HCT116 (cell line): ENCODE measurements at regions not wholly inside any gene's neighbourhood (a gene's known extent, or its start where the extent isn't known, plus 50 kb on each side); places are given as distances from the start of the nearest gene placed in this dataset.

ENCODE experiments used
- CEBPB ChIP-seq: IDR thresholded peaks from 2 replicates; pipeline ENCODE4 v1.6.1; 2012; ENCODE audit warnings: low read depth
- EGR1 ChIP-seq: IDR thresholded peaks from 2 replicates; pipeline ENCODE4 v1.6.1; 2012; ENCODE audit warnings: low read depth
- EZH2 ChIP-seq: fragments of 200-600 bp; sonication (generic); IDR thresholded peaks from 2 replicates; pipeline ENCODE4 v1.6.1; 2017; ENCODE audit warnings: antibody characterized with exemption, mixed run types
- EZH2phosphoT487 ChIP-seq: fragments of 200-600 bp; IDR thresholded peaks from 2 replicates; pipeline ENCODE4 v1.6.1; 2018; ENCODE audit warnings: antibody characterized with exemption, borderline replicate concordance
- JUND ChIP-seq: IDR thresholded peaks from 2 replicates; pipeline ENCODE4 v1.6.1; 2012
- POLR2A ChIP-seq: IDR thresholded peaks from 2 replicates; pipeline ENCODE4 v1.7.0; 2011; ENCODE audit warnings: borderline replicate concordance; ENCODE audit not compliant: insufficient read depth, insufficient read length; ENCODE audit errors: extremely low read depth
- POLR2AphosphoS5 ChIP-seq: IDR thresholded peaks from 2 replicates; pipeline ENCODE4 v1.6.1; 2011; ENCODE audit warnings: mild to moderate bottlenecking, low read depth, low read length, moderate library complexity
- SP1 ChIP-seq: IDR thresholded peaks from 2 replicates; pipeline ENCODE4 v1.6.1; 2012; ENCODE audit warnings: low read depth
- TCF7L2 ChIP-seq: IDR thresholded peaks from 2 replicates; pipeline ENCODE4 v1.7.0; 2011; ENCODE audit warnings: borderline replicate concordance, inconsistent platforms; ENCODE audit not compliant: insufficient read depth, insufficient read length; ENCODE audit errors: extremely low read depth
- YY1 ChIP-seq: IDR thresholded peaks from 2 replicates; pipeline ENCODE4 v1.6.1; 2011; ENCODE audit warnings: low read length, low read depth, moderate library complexity, mild to moderate bottlenecking; ENCODE audit not compliant: insufficient replicate concordance; ENCODE audit errors: extremely low read depth
- ZNF274 ChIP-seq: fragments of 200-500 bp; sonication (Bioruptor generic); IDR thresholded peaks from 2 replicates; pipeline ENCODE4 v1.6.1; 2014; ENCODE audit warnings: mild to moderate bottlenecking, low read depth, low read length, inconsistent platforms
- TF ChIP-seq, protein P1 (sequence below), 3 experiments: fragments of 200-600 bp in 1 of 3; sonication (generic) in 1 of 3; IDR thresholded peaks in 2 of 3; conservative IDR thresholded peaks in 1 of 3; 2 replicates each; pipeline ENCODE4 v1.5.1; 2012 to 2017; ENCODE audit warnings: low read depth in 2 of 3, low read length in 2 of 3, antibody characterized with exemption in 1 of 3, borderline replicate concordance in 1 of 3, control low read depth in 1 of 3, mild to moderate bottlenecking in 1 of 3, mixed read lengths in 1 of 3, mixed run types in 1 of 3, moderate library complexity in 1 of 3; ENCODE audit not compliant: insufficient read depth in 1 of 3
- TF ChIP-seq, protein P2 (sequence below): IDR thresholded peaks from 2 replicates; pipeline ENCODE4 v1.6.1; 2012; ENCODE audit warnings: low read depth
- TF ChIP-seq, protein P3 (sequence below): IDR thresholded peaks from 2 replicates; pipeline ENCODE4 v1.6.1; 2011; ENCODE audit warnings: mild to moderate bottlenecking, low read length, moderate library complexity; ENCODE audit not compliant: insufficient replicate concordance; ENCODE audit errors: extremely low read depth

DNA sequence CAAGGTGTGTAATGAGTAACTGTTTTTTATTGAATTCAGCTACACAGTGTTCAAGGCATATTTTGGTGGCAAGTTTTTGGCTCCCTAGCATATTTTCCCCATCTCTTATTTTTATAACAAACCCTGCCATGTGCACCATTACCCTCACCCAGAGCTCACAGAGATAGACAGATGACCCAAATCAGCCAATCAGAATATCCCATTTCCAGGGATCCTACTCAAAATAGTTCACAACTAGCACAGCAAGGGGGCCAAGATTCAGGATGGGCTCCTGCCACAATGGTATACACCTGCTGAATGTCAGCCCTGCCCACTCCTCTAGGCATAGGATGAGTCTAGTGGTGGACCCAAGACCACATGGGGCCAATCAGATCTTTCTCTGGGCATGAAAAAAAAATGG, 78.8 kb upstream of the SETMAR start:
- TF ChIP-seq, protein P1, sequence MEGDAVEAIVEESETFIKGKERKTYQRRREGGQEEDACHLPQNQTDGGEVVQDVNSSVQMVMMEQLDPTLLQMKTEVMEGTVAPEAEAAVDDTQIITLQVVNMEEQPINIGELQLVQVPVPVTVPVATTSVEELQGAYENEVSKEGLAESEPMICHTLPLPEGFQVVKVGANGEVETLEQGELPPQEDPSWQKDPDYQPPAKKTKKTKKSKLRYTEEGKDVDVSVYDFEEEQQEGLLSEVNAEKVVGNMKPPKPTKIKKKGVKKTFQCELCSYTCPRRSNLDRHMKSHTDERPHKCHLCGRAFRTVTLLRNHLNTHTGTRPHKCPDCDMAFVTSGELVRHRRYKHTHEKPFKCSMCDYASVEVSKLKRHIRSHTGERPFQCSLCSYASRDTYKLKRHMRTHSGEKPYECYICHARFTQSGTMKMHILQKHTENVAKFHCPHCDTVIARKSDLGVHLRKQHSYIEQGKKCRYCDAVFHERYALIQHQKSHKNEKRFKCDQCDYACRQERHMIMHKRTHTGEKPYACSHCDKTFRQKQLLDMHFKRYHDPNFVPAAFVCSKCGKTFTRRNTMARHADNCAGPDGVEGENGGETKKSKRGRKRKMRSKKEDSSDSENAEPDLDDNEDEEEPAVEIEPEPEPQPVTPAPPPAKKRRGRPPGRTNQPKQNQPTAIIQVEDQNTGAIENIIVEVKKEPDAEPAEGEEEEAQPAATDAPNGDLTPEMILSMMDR (IDR thresholded peaks at IDR 0.05 in 2 of 3, conservative IDR thresholded peaks at IDR 0.05 in 1 of 3; ENCODE audit: borderline replicate concordance in 1 of 3, insufficient read depth in 1 of 3, low read depth in 2 of 3, low read length in 2 of 3) = no peak
- TF ChIP-seq TCF7L2 (no peak), POLR2A (no peak), POLR2AphosphoS5 (no peak), EZH2phosphoT487 (no peak), ZNF274 (no peak), EZH2 (no peak), JUND (no peak), SP1 (no peak), CEBPB (no peak), YY1 (no peak), EGR1 (no peak)
- TF ChIP-seq, protein P2, sequence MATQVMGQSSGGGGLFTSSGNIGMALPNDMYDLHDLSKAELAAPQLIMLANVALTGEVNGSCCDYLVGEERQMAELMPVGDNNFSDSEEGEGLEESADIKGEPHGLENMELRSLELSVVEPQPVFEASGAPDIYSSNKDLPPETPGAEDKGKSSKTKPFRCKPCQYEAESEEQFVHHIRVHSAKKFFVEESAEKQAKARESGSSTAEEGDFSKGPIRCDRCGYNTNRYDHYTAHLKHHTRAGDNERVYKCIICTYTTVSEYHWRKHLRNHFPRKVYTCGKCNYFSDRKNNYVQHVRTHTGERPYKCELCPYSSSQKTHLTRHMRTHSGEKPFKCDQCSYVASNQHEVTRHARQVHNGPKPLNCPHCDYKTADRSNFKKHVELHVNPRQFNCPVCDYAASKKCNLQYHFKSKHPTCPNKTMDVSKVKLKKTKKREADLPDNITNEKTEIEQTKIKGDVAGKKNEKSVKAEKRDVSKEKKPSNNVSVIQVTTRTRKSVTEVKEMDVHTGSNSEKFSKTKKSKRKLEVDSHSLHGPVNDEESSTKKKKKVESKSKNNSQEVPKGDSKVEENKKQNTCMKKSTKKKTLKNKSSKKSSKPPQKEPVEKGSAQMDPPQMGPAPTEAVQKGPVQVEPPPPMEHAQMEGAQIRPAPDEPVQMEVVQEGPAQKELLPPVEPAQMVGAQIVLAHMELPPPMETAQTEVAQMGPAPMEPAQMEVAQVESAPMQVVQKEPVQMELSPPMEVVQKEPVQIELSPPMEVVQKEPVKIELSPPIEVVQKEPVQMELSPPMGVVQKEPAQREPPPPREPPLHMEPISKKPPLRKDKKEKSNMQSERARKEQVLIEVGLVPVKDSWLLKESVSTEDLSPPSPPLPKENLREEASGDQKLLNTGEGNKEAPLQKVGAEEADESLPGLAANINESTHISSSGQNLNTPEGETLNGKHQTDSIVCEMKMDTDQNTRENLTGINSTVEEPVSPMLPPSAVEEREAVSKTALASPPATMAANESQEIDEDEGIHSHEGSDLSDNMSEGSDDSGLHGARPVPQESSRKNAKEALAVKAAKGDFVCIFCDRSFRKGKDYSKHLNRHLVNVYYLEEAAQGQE = no peak
- TF ChIP-seq, protein P3, sequence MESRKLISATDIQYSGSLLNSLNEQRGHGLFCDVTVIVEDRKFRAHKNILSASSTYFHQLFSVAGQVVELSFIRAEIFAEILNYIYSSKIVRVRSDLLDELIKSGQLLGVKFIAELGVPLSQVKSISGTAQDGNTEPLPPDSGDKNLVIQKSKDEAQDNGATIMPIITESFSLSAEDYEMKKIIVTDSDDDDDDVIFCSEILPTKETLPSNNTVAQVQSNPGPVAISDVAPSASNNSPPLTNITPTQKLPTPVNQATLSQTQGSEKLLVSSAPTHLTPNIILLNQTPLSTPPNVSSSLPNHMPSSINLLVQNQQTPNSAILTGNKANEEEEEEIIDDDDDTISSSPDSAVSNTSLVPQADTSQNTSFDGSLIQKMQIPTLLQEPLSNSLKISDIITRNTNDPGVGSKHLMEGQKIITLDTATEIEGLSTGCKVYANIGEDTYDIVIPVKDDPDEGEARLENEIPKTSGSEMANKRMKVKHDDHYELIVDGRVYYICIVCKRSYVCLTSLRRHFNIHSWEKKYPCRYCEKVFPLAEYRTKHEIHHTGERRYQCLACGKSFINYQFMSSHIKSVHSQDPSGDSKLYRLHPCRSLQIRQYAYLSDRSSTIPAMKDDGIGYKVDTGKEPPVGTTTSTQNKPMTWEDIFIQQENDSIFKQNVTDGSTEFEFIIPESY = no peak
